Subcutaneous abdominal adipose tissue (tissue), 5 donors: ENCODE measurements at regions not wholly inside any gene's neighbourhood (a gene's known extent, or its start where the extent isn't known, plus 50 kb on each side); places are given as distances from the start of the nearest gene placed in this dataset.

Experiments used
- H3K27ac ChIP-seq: one replicate; pipeline ENCODE4 v1.7.0; 2013; ENCODE audit warnings: low read depth, mild to moderate bottlenecking, inconsistent platforms, low read length, moderate library complexity
- H3K27me3 ChIP-seq, 5 donors: one replicate each; pipeline ENCODE4 v1.7.0; 2013; ENCODE audit warnings: low read length in 5 of 5, inconsistent platforms in 1 of 5; ENCODE audit not compliant: control insufficient read depth in 5 of 5, insufficient read depth in 4 of 5
- H3K36me3 ChIP-seq, 5 donors: one replicate each; pipeline ENCODE4 v1.7.0; 2013; ENCODE audit warnings: low read length in 5 of 5; ENCODE audit not compliant: control insufficient read depth in 5 of 5, insufficient read depth in 5 of 5
- H3K4me1 ChIP-seq, 5 donors: one replicate each; pipeline ENCODE4 v1.7.0; 2013; ENCODE audit warnings: low read length in 5 of 5, mild to moderate bottlenecking in 3 of 5, moderate library complexity in 1 of 5; ENCODE audit not compliant: control insufficient read depth in 5 of 5, insufficient read depth in 5 of 5
- H3K4me3 ChIP-seq, 5 donors: one replicate each; pipeline ENCODE4 v1.7.0; 2013; ENCODE audit warnings: low read length in 5 of 5, low read depth in 1 of 5
- H3K9ac ChIP-seq, 5 donors: one replicate each; pipeline ENCODE4 v1.7.0; 2013; ENCODE audit warnings: low read length in 5 of 5, mild to moderate bottlenecking in 4 of 5, moderate library complexity in 3 of 5
- H3K9me3 ChIP-seq, 5 donors: one replicate each; pipeline ENCODE4 v1.7.0; 2013; ENCODE audit warnings: low read length in 5 of 5; ENCODE audit not compliant: control insufficient read depth in 5 of 5
- donor health status: healthy.
- donor health status: healthy.
- donor health status: healthy.
- donor health status: healthy.
- donor health status: healthy.

DNA sequence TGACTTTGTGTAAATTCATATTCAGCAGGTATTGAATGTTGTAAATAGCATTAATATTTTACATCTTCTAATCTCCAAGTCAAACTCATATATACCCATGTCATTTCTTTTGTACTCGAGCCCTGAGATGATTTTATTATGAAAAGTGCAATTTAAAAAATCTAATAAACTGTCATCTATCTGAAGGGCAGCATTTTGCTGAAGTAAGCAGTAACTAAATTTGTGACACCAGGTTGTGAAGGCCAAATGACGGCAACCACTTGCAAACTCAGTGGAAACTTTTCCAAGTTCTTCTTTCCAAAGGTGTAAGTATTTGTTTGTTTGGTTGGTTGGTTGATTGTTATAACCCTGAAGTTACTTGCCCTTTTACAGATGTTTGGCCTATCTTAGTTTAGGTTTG, 188.3 kb downstream of the GPR37 start:
- Histone ChIP-seq H3K9me3 (no peaks in the 10 kb centered on the region), H3K36me3 (no peaks in the 10 kb centered on the region), H3K27me3 (no peaks in the 10 kb centered on the region), H3K4me1 (no peaks in the 10 kb centered on the region), H3K9ac (no peak overlapping the region), H3K4me3 (no peak overlapping the region), H3K27ac (no peak overlapping the region)

- Histone ChIP-seq H3K9me3 (no peaks in the 10 kb centered on the region), H3K27me3 (no peaks in the 10 kb centered on the region), H3K27ac (no peak overlapping the region), H3K36me3 (no peaks in the 10 kb centered on the region), H3K4me3 (no peak overlapping the region), H3K4me1 (no peaks in the 10 kb centered on the region), H3K9ac (no peak overlapping the region)
These were observed 190.4 kb downstream of the GPR37 start for GRCh38 chr7:124575176-124575575.

DNA sequence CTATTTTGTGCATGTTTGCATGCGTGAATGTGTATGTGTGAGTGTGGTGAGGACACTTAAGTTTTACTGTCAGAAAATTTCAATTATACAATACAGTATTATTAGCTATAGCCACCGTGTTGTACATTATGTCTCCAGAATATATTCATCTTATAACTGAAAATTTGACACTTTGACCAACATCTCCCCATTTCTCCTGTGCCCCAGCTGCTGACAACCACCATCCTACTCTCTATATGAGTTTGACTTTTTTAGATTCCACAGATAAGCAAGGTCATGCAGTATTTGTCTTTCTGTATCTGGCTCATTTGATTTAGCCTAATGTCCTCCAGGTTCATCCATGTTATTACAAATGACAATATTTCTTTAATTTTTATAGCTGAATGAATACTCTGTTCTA, 195.0 kb downstream of the GPR37 start:
- no peaks in the 10 kb centered on the region for H3K36me3 ChIP-seq
- no peaks in the 10 kb centered on the region for H3K27me3 ChIP-seq
- H3K4me1 ChIP-seq = no peaks in the 10 kb centered on the region
- no peak overlapping the region for H3K27ac ChIP-seq
- no peaks in the 10 kb centered on the region for H3K9me3 ChIP-seq
- H3K4me3 ChIP-seq = no peak overlapping the region
- no peak overlapping the region for H3K9ac ChIP-seq

GRCh38 chr7:124566583-124566982, 199.0 kb downstream of the GPR37 start:
- Histone ChIP-seq H3K4me1 (no peaks in the 10 kb centered on the region), H3K36me3 (no peaks in the 10 kb centered on the region), H3K27me3 (no peaks in the 10 kb centered on the region), H3K27ac (no peak overlapping the region), H3K4me3 (no peak overlapping the region), H3K9ac (no peak overlapping the region), H3K9me3 (no peaks in the 10 kb centered on the region)

- Histone ChIP-seq H3K4me3 (no peak overlapping the region), H3K9ac (no peak overlapping the region), H3K27me3 (no peaks in the 10 kb centered on the region), H3K9me3 (peaks cover 0 to 2% (median 0%) of the 10 kb centered on the region in 5 donors), H3K27ac (no peak overlapping the region), H3K36me3 (no peaks in the 10 kb centered on the region), H3K4me1 (no peaks in the 10 kb centered on the region)
These were observed 208.0 kb downstream of the GPR37 start for GRCh38 chr7:124557587-124557986.

- Histone ChIP-seq H3K27ac (no peak overlapping the region), H3K27me3 (no peaks in the 10 kb centered on the region), H3K4me1 (no peaks in the 10 kb centered on the region)
These were observed 208.5 kb downstream of the GPR37 start for GRCh38 chr7:124557101-124557500.

GRCh38 chr7:124553502-124553901, 212.1 kb downstream of the GPR37 start:
- Histone ChIP-seq H3K4me1 (no peaks in the 10 kb centered on the region), H3K9me3 (peaks cover 0 to 2% (median 0%) of the 10 kb centered on the region in 5 donors), H3K9ac (no peak overlapping the region), H3K36me3 (no peaks in the 10 kb centered on the region), H3K4me3 (no peak overlapping the region), H3K27ac (no peak overlapping the region), H3K27me3 (no peaks in the 10 kb centered on the region)

More at GRCh38 chr7:124557101-124557500, 208.5 kb downstream of the GPR37 start:
- Histone ChIP-seq H3K36me3 (no peaks in the 10 kb centered on the region), H3K4me3 (no peak overlapping the region), H3K9ac (no peak overlapping the region), H3K9me3 (peaks cover 0 to 2% (median 0%) of the 10 kb centered on the region in 5 donors)

DNA sequence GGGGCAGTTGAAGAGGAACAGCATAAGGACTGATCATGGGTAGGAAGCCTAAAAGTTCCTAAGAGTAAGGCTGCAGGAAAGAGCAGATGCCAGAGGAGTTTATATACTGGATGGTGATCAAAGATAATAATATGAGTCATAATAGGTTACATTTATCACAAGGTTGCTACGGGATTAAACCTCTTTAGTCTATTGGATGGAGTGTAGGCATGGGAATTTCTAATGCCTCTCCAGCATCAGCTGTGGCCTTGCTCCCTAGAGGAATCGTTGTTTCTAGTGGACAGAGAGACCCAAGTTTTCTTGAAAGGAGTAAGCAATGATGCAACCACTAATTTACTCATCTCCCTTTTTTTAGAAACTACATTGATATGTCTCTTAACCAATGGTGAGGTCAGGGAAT, 213.4 kb downstream of the GPR37 start:
- Histone ChIP-seq H3K27me3 (no peaks in the 10 kb centered on the region), H3K9ac (no peak overlapping the region), H3K36me3 (no peaks in the 10 kb centered on the region), H3K27ac (no peak overlapping the region), H3K4me1 (no peaks in the 10 kb centered on the region), H3K4me3 (no peak overlapping the region), H3K9me3 (peaks cover 0 to 2% (median 0%) of the 10 kb centered on the region in 5 donors)

- Histone ChIP-seq H3K36me3 (no peaks in the 10 kb centered on the region), H3K27ac (no peak overlapping the region), H3K4me1 (no peaks in the 10 kb centered on the region), H3K9me3 (peaks cover 0 to 2% (median 0%) of the 10 kb centered on the region in 5 donors), H3K4me3 (no peak overlapping the region), H3K27me3 (no peaks in the 10 kb centered on the region), H3K9ac (no peak overlapping the region)
These were observed 215.6 kb downstream of the GPR37 start for GRCh38 chr7:124550036-124550435.

DNA sequence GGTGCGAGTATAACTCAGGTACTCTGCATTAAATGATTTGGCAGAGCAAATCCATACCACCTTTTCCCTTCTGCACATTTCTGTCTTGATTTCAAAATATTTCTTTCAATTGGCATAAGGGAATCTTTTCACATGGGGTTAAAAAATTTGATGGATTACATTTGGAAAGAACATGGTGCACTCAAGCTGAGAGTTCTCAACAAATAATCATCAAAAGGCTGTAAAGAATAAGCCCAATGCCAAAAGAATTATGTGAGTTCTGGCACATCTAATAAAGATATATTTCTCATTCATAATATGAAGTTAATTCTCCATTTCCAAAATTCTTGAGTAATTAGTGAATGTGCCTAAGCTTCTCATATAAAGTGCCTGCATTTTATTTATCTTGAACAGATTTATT, 223.1 kb downstream of the GPR37 start:
- Histone ChIP-seq H3K36me3 (no peaks in the 10 kb centered on the region), H3K4me1 (no peaks in the 10 kb centered on the region), H3K9me3 (no peaks in the 10 kb centered on the region), H3K9ac (no peak overlapping the region), H3K27me3 (no peaks in the 10 kb centered on the region), H3K4me3 (no peak overlapping the region), H3K27ac (no peak overlapping the region)
